Neural progenitor cell (in vitro differentiated cells): ENCODE measurements at regions not wholly inside any gene's neighbourhood (a gene's known extent, or its start where the extent isn't known, plus 50 kb on each side); places are given as distances from the start of the nearest gene placed in this dataset.
A peak's percentile ranks its signal among the peaks of the same experiment; 100 is the strongest.

Experiments used
- DNase-seq: peaks from one replicate; pipeline ENCODE4 v3.0.0-alpha.2; 2016; ENCODE audit warnings: low spot score
- H2AFZ ChIP-seq: fragments of 200-600 bp; sonication (generic); replicated peaks from 2 replicates; pipeline ENCODE4 v1.6.1; 2016; ENCODE audit warnings: antibody characterized with exemption
- H3F3A ChIP-seq: fragments of 200-600 bp; sonication (generic); 2 replicates; pipeline ENCODE4 v1.6.1; 2016; ENCODE audit warnings: antibody characterized with exemption, low read depth
- H3K27ac ChIP-seq: fragments of 200-600 bp; sonication (generic); 2 replicates; pipeline ENCODE4 v1.5.1; 2016; ENCODE audit warnings: mild to moderate bottlenecking
- H3K27me3 ChIP-seq: fragments of 200-600 bp; sonication (generic); 2 replicates; pipeline ENCODE4 v1.6.1; 2016; ENCODE audit warnings: mild to moderate bottlenecking, moderate library complexity
- H3K36me3 ChIP-seq: fragments of 200-600 bp; sonication (generic); 2 replicates; pipeline ENCODE4 v1.5.1; 2016
- H3K4me1 ChIP-seq: fragments of 200-600 bp; sonication (generic); 2 replicates; pipeline ENCODE4 v1.6.1; 2016; ENCODE audit warnings: mixed run types
- H3K4me2 ChIP-seq: fragments of 200-600 bp; sonication (generic); 2 replicates; pipeline ENCODE4 v1.6.1; 2016
- H3K4me3 ChIP-seq: fragments of 200-600 bp; sonication (generic); 2 replicates; pipeline ENCODE4 v1.5.1; 2016
- H3K79me2 ChIP-seq: fragments of 200-600 bp; sonication (generic); 2 replicates; pipeline ENCODE4 v1.6.1; 2016; ENCODE audit warnings: low read depth
- H3K9ac ChIP-seq: fragments of 200-600 bp; sonication (generic); 2 replicates; pipeline ENCODE4 v1.6.1; 2016
- H3K9me3 ChIP-seq: fragments of 200-600 bp; sonication (generic); 2 replicates; pipeline ENCODE4 v1.5.1; 2016; ENCODE audit warnings: low read depth
- H4K20me1 ChIP-seq: fragments of 200-600 bp; sonication (generic); 2 replicates; pipeline ENCODE4 v1.6.1; 2016; ENCODE audit warnings: low read depth
- H3K27ac Mint-ChIP-seq: 3 replicates; pipeline ENCODE4 v1.8.0; 2021; ENCODE audit warnings: mixed read lengths
- H3K27me3 Mint-ChIP-seq: 2 replicates; pipeline ENCODE4 v1.8.0; 2022; ENCODE audit warnings: low read depth, mild to moderate bottlenecking, inconsistent platforms, moderate library complexity, mixed read lengths; ENCODE audit not compliant: insufficient read depth
- H3K36me3 Mint-ChIP-seq: 3 replicates; pipeline ENCODE4 v1.8.0; 2021; ENCODE audit warnings: mixed read lengths
- H3K4me1 Mint-ChIP-seq: 3 replicates; pipeline ENCODE4 v1.8.0; 2021; ENCODE audit warnings: mixed read lengths
- H3K4me3 Mint-ChIP-seq: 3 replicates; pipeline ENCODE4 v1.8.0; 2021; ENCODE audit warnings: mild to moderate bottlenecking, moderate library complexity, mixed read lengths
- H3K9me3 Mint-ChIP-seq: 3 replicates; pipeline ENCODE4 v1.8.0; 2020; ENCODE audit warnings: mixed read lengths
- EZH2 ChIP-seq: fragments of 200-600 bp; sonication (generic); IDR thresholded peaks from 2 replicates; pipeline ENCODE4 v1.6.1; 2017; ENCODE audit warnings: antibody characterized with exemption, mild to moderate bottlenecking, moderate library complexity
- EZH2phosphoT487 ChIP-seq: fragments of 200-600 bp; sonication (generic); IDR thresholded peaks from 2 replicates; pipeline ENCODE4 v1.6.1; 2017; ENCODE audit warnings: antibody characterized with exemption
- TF ChIP-seq, protein P1 (sequence below): fragments of 200-600 bp; sonication (generic); IDR thresholded peaks from 2 replicates; pipeline ENCODE4 v1.5.1; 2017; ENCODE audit warnings: antibody characterized with exemption, mild to moderate bottlenecking

DNA sequence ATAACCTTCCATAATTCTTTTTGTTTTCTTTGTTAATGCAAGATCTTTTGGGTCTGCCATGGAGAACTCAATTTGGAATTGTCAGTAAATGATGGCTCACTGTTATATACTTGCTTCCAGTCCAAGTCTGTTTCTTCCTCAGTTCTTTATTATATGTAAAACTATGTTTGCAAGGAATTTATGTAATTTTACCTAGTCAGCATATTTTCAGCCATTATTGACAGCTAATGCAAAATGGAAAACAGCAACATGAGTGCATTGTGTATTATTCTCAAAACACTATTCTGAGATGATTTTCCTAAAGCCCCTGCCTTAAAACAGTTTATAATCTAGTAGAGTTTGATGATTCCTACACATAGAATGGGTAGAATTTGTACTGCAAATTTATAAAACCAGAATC is 167.5 kb downstream of the TANC2 start:
- no peak for DNase-seq
- H3K36me3 Mint-ChIP-seq: no peaks in the 10 kb centered on the region
- no peaks in the 10 kb centered on the region for H3K79me2 ChIP-seq
- peaks cover 31% of the 10 kb centered on the region for H3K4me1 ChIP-seq
- no peaks in the 10 kb centered on the region for H4K20me1 ChIP-seq
- H2AFZ ChIP-seq: no peak overlapping the region
- H3K27me3 ChIP-seq: no peaks in the 10 kb centered on the region
- H3K27ac Mint-ChIP-seq: no peak overlapping the region
- no peaks in the 10 kb centered on the region for H3K27me3 Mint-ChIP-seq
- H3K9me3 Mint-ChIP-seq: no peaks in the 10 kb centered on the region
- peaks cover 38% of the 10 kb centered on the region for H3K4me1 Mint-ChIP-seq
- no peaks in the 10 kb centered on the region for H3K9me3 ChIP-seq
- peaks cover 9% of the 10 kb centered on the region for H3F3A ChIP-seq
- no peak overlapping the region for H3K4me3 ChIP-seq
- H3K36me3 ChIP-seq: no peaks in the 10 kb centered on the region
- no peak for TF ChIP-seq EZH2phosphoT487
- TF ChIP-seq, protein P1, sequence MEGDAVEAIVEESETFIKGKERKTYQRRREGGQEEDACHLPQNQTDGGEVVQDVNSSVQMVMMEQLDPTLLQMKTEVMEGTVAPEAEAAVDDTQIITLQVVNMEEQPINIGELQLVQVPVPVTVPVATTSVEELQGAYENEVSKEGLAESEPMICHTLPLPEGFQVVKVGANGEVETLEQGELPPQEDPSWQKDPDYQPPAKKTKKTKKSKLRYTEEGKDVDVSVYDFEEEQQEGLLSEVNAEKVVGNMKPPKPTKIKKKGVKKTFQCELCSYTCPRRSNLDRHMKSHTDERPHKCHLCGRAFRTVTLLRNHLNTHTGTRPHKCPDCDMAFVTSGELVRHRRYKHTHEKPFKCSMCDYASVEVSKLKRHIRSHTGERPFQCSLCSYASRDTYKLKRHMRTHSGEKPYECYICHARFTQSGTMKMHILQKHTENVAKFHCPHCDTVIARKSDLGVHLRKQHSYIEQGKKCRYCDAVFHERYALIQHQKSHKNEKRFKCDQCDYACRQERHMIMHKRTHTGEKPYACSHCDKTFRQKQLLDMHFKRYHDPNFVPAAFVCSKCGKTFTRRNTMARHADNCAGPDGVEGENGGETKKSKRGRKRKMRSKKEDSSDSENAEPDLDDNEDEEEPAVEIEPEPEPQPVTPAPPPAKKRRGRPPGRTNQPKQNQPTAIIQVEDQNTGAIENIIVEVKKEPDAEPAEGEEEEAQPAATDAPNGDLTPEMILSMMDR: no peak
- no peak for TF ChIP-seq EZH2
- no peak overlapping the region for H3K4me2 ChIP-seq
- H3K4me3 Mint-ChIP-seq: no peak overlapping the region
- H3K9ac ChIP-seq: no peak overlapping the region
- H3K27ac ChIP-seq: no peak overlapping the region

DNA sequence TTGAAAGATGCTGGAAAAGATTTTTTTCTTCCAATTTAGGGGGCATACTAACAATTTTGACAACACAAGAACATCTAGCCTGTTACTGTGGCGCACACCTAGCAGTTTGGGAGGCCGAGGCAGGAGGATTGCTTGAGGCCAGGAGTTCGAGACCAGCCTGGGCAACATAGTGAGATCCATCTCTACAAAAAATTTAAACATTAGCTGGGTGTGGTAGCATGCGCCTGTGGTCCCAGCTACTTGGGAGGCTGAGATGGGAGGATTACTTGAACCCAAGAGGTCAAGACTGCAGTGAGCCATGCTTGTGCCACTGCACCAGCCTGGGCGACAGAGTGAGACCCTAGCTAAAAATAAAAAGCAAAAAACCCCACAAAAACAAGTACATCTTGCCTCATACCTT is 168.8 kb downstream of the TANC2 start:
- peaks cover 46% of the 10 kb centered on the region for H3K4me1 Mint-ChIP-seq
- Histone ChIP-seq H3K4me2 (no peak overlapping the region), H3K9me3 (no peaks in the 10 kb centered on the region), H3K4me3 (no peak overlapping the region), H2AFZ (no peak overlapping the region), H3K27me3 (no peaks in the 10 kb centered on the region), H3K9ac (no peak overlapping the region), H3K27ac (no peak overlapping the region), H3K4me1 (peaks cover 34% of the 10 kb centered on the region), H3K79me2 (no peaks in the 10 kb centered on the region), H3F3A (peaks cover 9% of the 10 kb centered on the region), H3K36me3 (no peaks in the 10 kb centered on the region), H4K20me1 (no peaks in the 10 kb centered on the region)
- no peak for TF ChIP-seq EZH2phosphoT487
- TF ChIP-seq, protein P1: no peak
- TF ChIP-seq EZH2: no peak
- H3K27ac Mint-ChIP-seq: no peak overlapping the region
- peaks cover 4% of the 10 kb centered on the region for H3K27me3 Mint-ChIP-seq
- H3K9me3 Mint-ChIP-seq: no peaks in the 10 kb centered on the region
- DNase-seq: no peak
- no peak overlapping the region for H3K4me3 Mint-ChIP-seq
- H3K36me3 Mint-ChIP-seq: no peaks in the 10 kb centered on the region

GRCh38 chr17:63136369-63137012 is 170.5 kb downstream of the TANC2 start:
- Mint-ChIP-seq H3K36me3 (no peaks in the 10 kb centered on the region), H3K27ac (peak overlapping the region; percentile 86), H3K27me3 (peaks cover 4% of the 10 kb centered on the region), H3K9me3 (no peaks in the 10 kb centered on the region), H3K4me3 (peak overlapping the region; percentile 47), H3K4me1 (peaks cover 50% of the 10 kb centered on the region)
- Histone ChIP-seq H2AFZ (no peak overlapping the region), H3K9me3 (no peaks in the 10 kb centered on the region), H3K9ac (no peak overlapping the region), H3K4me2 (peak overlapping the region; percentile 33), H4K20me1 (no peaks in the 10 kb centered on the region), H3K4me3 (no peak overlapping the region), H3K27ac (no peak overlapping the region), H3K36me3 (no peaks in the 10 kb centered on the region), H3K27me3 (no peaks in the 10 kb centered on the region), H3K79me2 (no peaks in the 10 kb centered on the region), H3F3A (peaks cover 9% of the 10 kb centered on the region), H3K4me1 (peaks cover 34% of the 10 kb centered on the region)
- DNase-seq: peak; percentile 37
- TF ChIP-seq EZH2: no peak
- TF ChIP-seq, protein P1: no peak
- TF ChIP-seq EZH2phosphoT487: no peak
